HepG2 (cell line): ENCODE measurements at regions not wholly inside any gene's neighbourhood (a gene's known extent, or its start where the extent isn't known, plus 50 kb on each side); places are given as distances from the start of the nearest gene placed in this dataset.

Experiments
- ATAC-seq: fragments of 200-7000 bp; cut with Tn5 transposase; 3 replicates; pipeline ENCODE4 v1.9.1; 2020; ENCODE audit warnings: mild to moderate bottlenecking, moderate library complexity
- BruUV-seq: library from RNA; stranded (reverse); fragments of 400-500 nt; replicated peaks from 2 replicates; lab custom pipeline; 2021; lab: Mats Ljungman, UMichigan
- CTCF ChIA-PET: fragments of 300-600 bp; formaldehyde crosslinking; extraction: SDS; loops from one replicate; lab custom pipeline; 2021; ENCODE audit warnings: low total read pairs, inconsistent platforms, low intra/inter-chr PET ratio; lab: Yijun Ruan, JAX
- POLR2A ChIA-PET: fragments of 350-600 bp; sonication (Branson Sonifier 250); formaldehyde crosslinking; loops from one replicate; lab custom pipeline; 2020; ENCODE audit warnings: antibody characterized with exemption, inconsistent platforms; lab: Yijun Ruan, JAX
- DNase-seq: peaks from one replicate; pipeline ENCODE4 v3.0.0-alpha.2; 2015; ENCODE audit warnings: low spot score
- FAIRE-seq: peaks from 3 replicates; lab custom pipeline; 2011; peaks lifted over from hg19 to GRCh38; lab: Jason Lieb, UNC
- H2AFZ ChIP-seq: one replicate; pipeline ENCODE4 v1.6.1; 2011; ENCODE audit warnings: low read length, inconsistent platforms
- H3K27ac ChIP-seq: fragments of 300-600 bp; 3 replicates; pipeline ENCODE4 v1.8.0; 2011; ENCODE audit warnings: mixed run types, mild to moderate bottlenecking, mixed read lengths, low read length, inconsistent platforms; ENCODE audit not compliant: insufficient read depth; ENCODE audit errors: extremely low read length
- H3K27me3 ChIP-seq, 2 experiments: fragments of 200-600 bp in 1 of 2; 2 replicates in 1 of 2; 3 replicates in 1 of 2; pipeline versions ENCODE4 v1.6.0 to v1.8.0; 2011; ENCODE audit warnings: low read length in 2 of 2, mild to moderate bottlenecking in 2 of 2, moderate library complexity in 2 of 2, inconsistent platforms in 1 of 2; ENCODE audit not compliant: insufficient read depth in 2 of 2, control insufficient read depth in 1 of 2
- H3K36me3 ChIP-seq, 2 experiments: fragments of 200-600 bp in 1 of 2; replicated peaks in 1 of 2; 2 replicates in 1 of 2; 3 replicates in 1 of 2; pipeline versions ENCODE4 v1.5.1 to v1.8.0; 2011; ENCODE audit warnings: low read length in 2 of 2, inconsistent platforms in 1 of 2; ENCODE audit not compliant: insufficient read depth in 2 of 2, control insufficient read depth in 1 of 2
- H3K4me1 ChIP-seq: 2 replicates; pipeline ENCODE4 v1.5.1; 2012; ENCODE audit warnings: low read length, inconsistent platforms; ENCODE audit not compliant: insufficient read depth
- H3K4me2 ChIP-seq: 2 replicates; pipeline ENCODE4 v1.6.0; 2011; ENCODE audit warnings: low read depth, low read length, inconsistent platforms
- H3K4me3 ChIP-seq, 3 experiments: fragments of 200-600 bp in 1 of 3; sonication (generic), shearing (Covaris generic) in 1 of 3; replicated peaks in 1 of 3; 2 replicates each; pipeline ENCODE4 v1.5.1; 2011 to 2016; ENCODE audit warnings: low read length in 3 of 3, inconsistent platforms in 2 of 3, low read depth in 2 of 3, mild to moderate bottlenecking in 2 of 3, control low read depth in 1 of 3, mixed read lengths in 1 of 3; ENCODE audit not compliant: insufficient read depth in 1 of 3
- H3K79me2 ChIP-seq: one replicate; pipeline ENCODE4 v1.6.1; 2011; ENCODE audit warnings: low read length, inconsistent platforms; ENCODE audit not compliant: insufficient read depth
- H3K9ac ChIP-seq: 2 replicates; pipeline ENCODE4 v1.6.0; 2011; ENCODE audit warnings: mild to moderate bottlenecking, low read depth, low read length, inconsistent platforms; ENCODE audit not compliant: insufficient read depth
- H3K9me3 ChIP-seq: 2 replicates; pipeline ENCODE4 v1.5.1; 2012; ENCODE audit warnings: mild to moderate bottlenecking, low read length
- H4K20me1 ChIP-seq: 2 replicates; pipeline ENCODE4 v1.6.0; 2011; ENCODE audit warnings: inconsistent platforms, mild to moderate bottlenecking, low read length, moderate library complexity; ENCODE audit not compliant: insufficient read depth
- ATAD3A ChIP-seq: sonication (generic); formaldehyde crosslinking; IDR thresholded peaks from 2 replicates; pipeline ENCODE4 v1.4.0; 2020; ENCODE audit warnings: missing genetic modification reagents
- FOXK2 ChIP-seq: fragments of 450-650 bp; IDR thresholded peaks from 2 replicates; pipeline ENCODE4 v1.6.1; 2016
- HNRNPUL1 ChIP-seq: fragments of 200-400 bp; formaldehyde crosslinking; IDR thresholded peaks from 2 replicates; pipeline ENCODE4 v1.6.1; 2017; ENCODE audit warnings: low read depth, mild to moderate bottlenecking, low read length, moderate library complexity
- NFATC3 ChIP-seq: sonication (generic); formaldehyde crosslinking; IDR thresholded peaks from 2 replicates; pipeline ENCODE4 v1.5.1; 2020; ENCODE audit warnings: mild to moderate bottlenecking, missing genetic modification reagents
- PRPF4 ChIP-seq: fragments of 200-400 bp; formaldehyde crosslinking; IDR thresholded peaks from 2 replicates; pipeline ENCODE4 v1.6.1; 2016; ENCODE audit warnings: low read length, low read depth; ENCODE audit not compliant: poor library complexity, severe bottlenecking
- SPEN ChIP-seq: sonication (generic); formaldehyde crosslinking; IDR thresholded peaks from 2 replicates; pipeline ENCODE4 v1.5.1; 2020; ENCODE audit warnings: low read depth, mild to moderate bottlenecking, missing genetic modification reagents
- STAT6 ChIP-seq: sonication (generic); formaldehyde crosslinking; IDR thresholded peaks from 2 replicates; pipeline ENCODE4 v1.4.0; 2020; ENCODE audit warnings: missing genetic modification reagents, mild to moderate bottlenecking, borderline replicate concordance
- TCF7 ChIP-seq: sonication (generic); IDR thresholded peaks from 2 replicates; pipeline ENCODE4 v1.6.1; 2016; ENCODE audit warnings: antibody characterized with exemption, low read depth
- THRA ChIP-seq: sonication (generic); formaldehyde crosslinking; IDR thresholded peaks from 2 replicates; pipeline ENCODE4 v1.4.0; 2020; ENCODE audit warnings: missing genetic modification reagents, borderline replicate concordance
- YY1 ChIP-seq: IDR thresholded peaks from 2 replicates; pipeline ENCODE4 v1.6.1; 2011; ENCODE audit warnings: low read length, low read depth, moderate library complexity, mild to moderate bottlenecking; ENCODE audit not compliant: insufficient read depth, insufficient replicate concordance
- ZBTB1 ChIP-seq: sonication (generic); formaldehyde crosslinking; IDR thresholded peaks from 2 replicates; pipeline ENCODE4 v1.4.0; 2020; ENCODE audit warnings: missing genetic modification reagents, borderline replicate concordance
- ZBTB7B ChIP-seq: sonication (generic); formaldehyde crosslinking; IDR thresholded peaks from 2 replicates; pipeline ENCODE4 v1.4.0; 2020; ENCODE audit warnings: missing genetic modification reagents
- ZFP37 ChIP-seq: sonication (generic); formaldehyde crosslinking; IDR thresholded peaks from 2 replicates; pipeline ENCODE4 v1.4.0; 2020; ENCODE audit warnings: missing genetic modification reagents, borderline replicate concordance
- ZNF383 ChIP-seq: sonication (generic); formaldehyde crosslinking; IDR thresholded peaks from 2 replicates; pipeline ENCODE4 v1.4.0; 2020; ENCODE audit warnings: missing genetic modification reagents, mild to moderate bottlenecking, borderline replicate concordance
- ZNF792 ChIP-seq: IDR thresholded peaks from 2 replicates; pipeline ENCODE4 v1.6.1; 2016
- WGBS: methylation state at CpG from one replicate; pipeline ENCODE4 v1.1.6; 2017; ENCODE audit warnings: low lambda C conversion rate; 5-methylcytosine and 5-hydroxymethylcytosine counted together
- in situ Hi-C: cut with HindIII; loops from 2 replicates; pipeline ENCODE4 v1.10.0; 2017; ENCODE audit warnings: low pct_unique_long_range_greater_than_20kb; ENCODE audit not compliant: extremely low pct_ligation_motif_present
- intact Hi-C: fragments of 100-400 bp; cut with micrococcal nuclease; formaldehyde crosslinking; loops from one replicate; pipeline ENCODE4 v1.10.0; 2022; ENCODE audit not compliant: unreplicated experiment

GRCh38 chr1:5423109-5423508 is 569.1 kb downstream of the NPHP4 start:
- no peak overlapping the region for H3K4me3 ChIP-seq
- H2AFZ ChIP-seq, result no peak overlapping the region
- FAIRE-seq, result no peak
- TF ChIP-seq TCF7, result no peak
- TF ChIP-seq FOXK2, result no peak
- TF ChIP-seq STAT6, result no peak
- TF ChIP-seq ATAD3A, result no peak
- no peak for TF ChIP-seq ZFP37 (CRISPR knock-in tag)
- TF ChIP-seq ZNF383, result no peak
- no peak for TF ChIP-seq PRPF4
- no peak for TF ChIP-seq SPEN (CRISPR knock-in tag)
- TF ChIP-seq ZBTB7B (CRISPR knock-in tag), result no peak
- TF ChIP-seq HNRNPUL1, result no peak
- TF ChIP-seq NFATC3 (CRISPR knock-in tag), result no peak
- TF ChIP-seq ZBTB1 (CRISPR knock-in tag), result no peak
- TF ChIP-seq THRA (CRISPR knock-in tag), result no peak
- no peak for TF ChIP-seq YY1
- no peak for TF ChIP-seq ZNF792 (CRISPR knock-in tag)
- TF ChIP-seq, all 625 proteins: peak for 0
- intact Hi-C loops (no loop called here), in situ Hi-C loops (no loop called here)
- POLR2A ChIA-PET, result no interaction called here
- WGBS, result 6% methylated on average over 10 of the region's 10 CpGs
- H3K27me3 ChIP-seq, result peaks cover 8 to 70% of the 10 kb centered on the region in 2 experiments; a peak in 4 of 5 replicates
- no peak overlapping the region for H3K4me2 ChIP-seq
- ATAC-seq (no peak), DNase-seq (no peak)
- H3K79me2 ChIP-seq, result no peaks in the 10 kb centered on the region
- CTCF ChIA-PET, result no interaction called here
- no peaks in the 10 kb centered on the region for H3K9me3 ChIP-seq
- H4K20me1 ChIP-seq, result no peaks in the 10 kb centered on the region
- no peaks in the 10 kb centered on the region for H3K36me3 ChIP-seq
- H3K4me1 ChIP-seq, result no peaks in the 10 kb centered on the region
- BruUV-seq, result no TSS peak
- no peak overlapping the region for H3K9ac ChIP-seq
- no peak overlapping the region for H3K27ac ChIP-seq
